ENCODE measurements at regions not wholly inside any gene's neighbourhood (a gene's known extent, or its start where the extent isn't known, plus 50 kb on each side); places are given as distances from the start of the nearest gene placed in this dataset.

GRCh38 chr2:41024816-41025215 lies 572.9 kb upstream of the SLC8A1 start:
- TF ChIP-seq CTCF (IDR thresholded peaks at IDR 0.05) (no peak), POLR2A (IDR thresholded peaks at IDR 0.05) (no peak)
